IMR-90 (cell line): ENCODE measurements at regions not wholly inside any gene's neighbourhood (a gene's known extent, or its start where the extent isn't known, plus 50 kb on each side); places are given as distances from the start of the nearest gene placed in this dataset.

Experiments used
- CHD1 ChIP-seq: IDR thresholded peaks from 2 replicates; pipeline ENCODE4 v1.6.1; 2012; ENCODE audit warnings: low read depth, low read length, improper control_type of control experiment
- MXI1 ChIP-seq: IDR thresholded peaks from 2 replicates; pipeline ENCODE4 v1.6.1; 2012; ENCODE audit warnings: low read depth, mild to moderate bottlenecking, low read length, moderate library complexity, borderline replicate concordance
- POLR2A ChIP-seq: IDR thresholded peaks from 2 replicates; pipeline ENCODE4 v1.6.1; 2012; ENCODE audit warnings: mild to moderate bottlenecking, low read depth, low read length
- RFX5 ChIP-seq: IDR thresholded peaks from 2 replicates; pipeline ENCODE4 v1.8.0; 2012; ENCODE audit warnings: low read depth, mild to moderate bottlenecking, low read length, moderate library complexity
- SMC3 ChIP-seq: fragments of 150-350 bp; IDR thresholded peaks from 2 replicates; pipeline ENCODE4 v1.6.1; 2016; ENCODE audit warnings: low read depth, mild to moderate bottlenecking, antibody characterized with exemption, low read length, moderate library complexity
- TF ChIP-seq, protein P1 (sequence below): conservative IDR thresholded peaks from 2 replicates; pipeline ENCODE4 v1.5.1; 2012; ENCODE audit warnings: mild to moderate bottlenecking, low read depth, low read length, improper control_type of control experiment
- TF ChIP-seq, protein P2 (sequence below): fragments of 150-350 bp; IDR thresholded peaks from 2 replicates; pipeline ENCODE4 v1.6.1; 2017; ENCODE audit warnings: mild to moderate bottlenecking, antibody characterized with exemption, low read length, low read depth

DNA sequence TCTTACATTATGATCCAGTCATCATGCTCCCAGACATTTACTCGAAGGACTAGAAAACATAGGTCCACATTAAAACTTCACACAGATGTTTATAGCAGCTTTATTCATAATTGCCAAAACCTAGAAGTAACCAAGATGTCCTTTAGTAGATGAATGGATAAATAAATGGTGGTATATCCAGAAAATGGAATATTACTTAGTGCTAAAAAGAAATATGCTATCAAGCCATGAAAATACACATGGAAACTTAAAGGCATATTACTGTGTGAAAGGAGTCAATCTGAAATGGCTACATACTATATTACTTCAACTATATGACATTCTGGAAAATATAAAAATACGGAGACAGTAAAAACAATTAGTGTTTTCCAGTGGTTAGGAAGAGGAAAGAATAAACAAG is 1039.1 kb upstream of the INTU start:
- TF ChIP-seq, protein P1, sequence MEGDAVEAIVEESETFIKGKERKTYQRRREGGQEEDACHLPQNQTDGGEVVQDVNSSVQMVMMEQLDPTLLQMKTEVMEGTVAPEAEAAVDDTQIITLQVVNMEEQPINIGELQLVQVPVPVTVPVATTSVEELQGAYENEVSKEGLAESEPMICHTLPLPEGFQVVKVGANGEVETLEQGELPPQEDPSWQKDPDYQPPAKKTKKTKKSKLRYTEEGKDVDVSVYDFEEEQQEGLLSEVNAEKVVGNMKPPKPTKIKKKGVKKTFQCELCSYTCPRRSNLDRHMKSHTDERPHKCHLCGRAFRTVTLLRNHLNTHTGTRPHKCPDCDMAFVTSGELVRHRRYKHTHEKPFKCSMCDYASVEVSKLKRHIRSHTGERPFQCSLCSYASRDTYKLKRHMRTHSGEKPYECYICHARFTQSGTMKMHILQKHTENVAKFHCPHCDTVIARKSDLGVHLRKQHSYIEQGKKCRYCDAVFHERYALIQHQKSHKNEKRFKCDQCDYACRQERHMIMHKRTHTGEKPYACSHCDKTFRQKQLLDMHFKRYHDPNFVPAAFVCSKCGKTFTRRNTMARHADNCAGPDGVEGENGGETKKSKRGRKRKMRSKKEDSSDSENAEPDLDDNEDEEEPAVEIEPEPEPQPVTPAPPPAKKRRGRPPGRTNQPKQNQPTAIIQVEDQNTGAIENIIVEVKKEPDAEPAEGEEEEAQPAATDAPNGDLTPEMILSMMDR: no peak
- no peak for TF ChIP-seq CHD1
- no peak for TF ChIP-seq POLR2A
- no peak for TF ChIP-seq MXI1
- TF ChIP-seq, protein P2, sequence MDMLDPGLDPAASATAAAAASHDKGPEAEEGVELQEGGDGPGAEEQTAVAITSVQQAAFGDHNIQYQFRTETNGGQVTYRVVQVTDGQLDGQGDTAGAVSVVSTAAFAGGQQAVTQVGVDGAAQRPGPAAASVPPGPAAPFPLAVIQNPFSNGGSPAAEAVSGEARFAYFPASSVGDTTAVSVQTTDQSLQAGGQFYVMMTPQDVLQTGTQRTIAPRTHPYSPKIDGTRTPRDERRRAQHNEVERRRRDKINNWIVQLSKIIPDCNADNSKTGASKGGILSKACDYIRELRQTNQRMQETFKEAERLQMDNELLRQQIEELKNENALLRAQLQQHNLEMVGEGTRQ: no peak
- no peak for TF ChIP-seq SMC3
- TF ChIP-seq RFX5: no peak
